ENCODE measurements at regions not wholly inside any gene's neighbourhood (a gene's known extent, or its start where the extent isn't known, plus 50 kb on each side); places are given as distances from the start of the nearest gene placed in this dataset.

GRCh38 chr4:34724491-34724890, 1519.8 kb downstream of the ARAP2 start:
- no peak for TF ChIP-seq EZH2 (IDR thresholded peaks at IDR 0.05; ENCODE audit: borderline replicate concordance, low read depth, low read length, poor library complexity, severe bottlenecking)
- TF ChIP-seq, protein P1, sequence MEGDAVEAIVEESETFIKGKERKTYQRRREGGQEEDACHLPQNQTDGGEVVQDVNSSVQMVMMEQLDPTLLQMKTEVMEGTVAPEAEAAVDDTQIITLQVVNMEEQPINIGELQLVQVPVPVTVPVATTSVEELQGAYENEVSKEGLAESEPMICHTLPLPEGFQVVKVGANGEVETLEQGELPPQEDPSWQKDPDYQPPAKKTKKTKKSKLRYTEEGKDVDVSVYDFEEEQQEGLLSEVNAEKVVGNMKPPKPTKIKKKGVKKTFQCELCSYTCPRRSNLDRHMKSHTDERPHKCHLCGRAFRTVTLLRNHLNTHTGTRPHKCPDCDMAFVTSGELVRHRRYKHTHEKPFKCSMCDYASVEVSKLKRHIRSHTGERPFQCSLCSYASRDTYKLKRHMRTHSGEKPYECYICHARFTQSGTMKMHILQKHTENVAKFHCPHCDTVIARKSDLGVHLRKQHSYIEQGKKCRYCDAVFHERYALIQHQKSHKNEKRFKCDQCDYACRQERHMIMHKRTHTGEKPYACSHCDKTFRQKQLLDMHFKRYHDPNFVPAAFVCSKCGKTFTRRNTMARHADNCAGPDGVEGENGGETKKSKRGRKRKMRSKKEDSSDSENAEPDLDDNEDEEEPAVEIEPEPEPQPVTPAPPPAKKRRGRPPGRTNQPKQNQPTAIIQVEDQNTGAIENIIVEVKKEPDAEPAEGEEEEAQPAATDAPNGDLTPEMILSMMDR (conservative IDR thresholded peaks at IDR 0.05; ENCODE audit: low read depth, low read length): no peak
